Mucosa of descending colon (tissue), 3 donors: ENCODE measurements at regions not wholly inside any gene's neighbourhood (a gene's known extent, or its start where the extent isn't known, plus 50 kb on each side); places are given as distances from the start of the nearest gene placed in this dataset.

Experiments
- ATAC-seq: fragments of 200-7000 bp; cut with Tn5 transposase; one replicate; pipeline ENCODE4 v1.9.1; 2020; ENCODE audit warnings: mild to moderate bottlenecking, moderate library complexity
- DNase-seq, 3 donors: peaks; one replicate each; pipeline ENCODE4 v3.0.0-alpha.2; 2020
- H3K36me3 ChIP-seq: fragments of 200-600 bp; one replicate; pipeline ENCODE4 v1.8.0; 2021; ENCODE audit warnings: low read depth, mild to moderate bottlenecking
- H3K4me1 ChIP-seq: fragments of 200-600 bp; one replicate; pipeline ENCODE4 v1.8.0; 2021; ENCODE audit warnings: low read depth, mild to moderate bottlenecking
- H3K4me3 ChIP-seq: fragments of 200-600 bp; one replicate; pipeline ENCODE4 v1.8.0; 2021; ENCODE audit warnings: mild to moderate bottlenecking
- H3K9me3 ChIP-seq: fragments of 200-600 bp; one replicate; pipeline ENCODE4 v1.8.0; 2021; ENCODE audit warnings: mild to moderate bottlenecking
- CTCF ChIP-seq: fragments of 200-600 bp; IDR thresholded peaks from one replicate; pipeline ENCODE4 v1.8.0; 2022; ENCODE audit warnings: antibody characterized with exemption, mild to moderate bottlenecking
- intact Hi-C, 2 donors: fragments of 100-400 bp; cut with DNase I in 1 of 2; cut with micrococcal nuclease in 1 of 2; formaldehyde crosslinking; loops; one replicate each; pipeline versions ENCODE4 v1.11.0 to v1.11.1; 2022; cut with DNase I, micrococcal nuclease
- donor health status: DM: no; HTN: no; CAD: no; lungs with moderate emphysema.
- donor health status: DM: no; HTN: no; CAD: no.
- donor health status: DM: no; HTN: yes; CAD: no.

GRCh38 chr15:94844538-94845389 lies 613.4 kb downstream of the MCTP2 start:
- TF ChIP-seq CTCF: peak; percentile 18
- peak; percentile 87 to 92 (median 89) for DNase-seq
- peaks cover 24% of the 10 kb centered on the region for H3K4me1 ChIP-seq
- intact Hi-C loops: no loop called here
- H3K36me3 ChIP-seq: no peaks in the 10 kb centered on the region
- peaks cover 6% of the 10 kb centered on the region for H3K9me3 ChIP-seq
- H3K4me3 ChIP-seq: no peak overlapping the region
- ATAC-seq: peak; percentile 84

GRCh38 chr15:94845390-94845716 lies 614.0 kb downstream of the MCTP2 start:
- H3K4me3 ChIP-seq: no peak overlapping the region
- DNase-seq (no peak), ATAC-seq (no peak)
- no peak for TF ChIP-seq CTCF
- peaks cover 6% of the 10 kb centered on the region for H3K9me3 ChIP-seq
- intact Hi-C loops: no loop called here
- H3K4me1 ChIP-seq: peaks cover 24% of the 10 kb centered on the region
- H3K36me3 ChIP-seq: no peaks in the 10 kb centered on the region

- DNase-seq (no peak), ATAC-seq (no peak)
- TF ChIP-seq CTCF: no peak
- peaks cover 17% of the 10 kb centered on the region for H3K4me1 ChIP-seq
- H3K36me3 ChIP-seq: no peaks in the 10 kb centered on the region
- no peak overlapping the region for H3K4me3 ChIP-seq
- intact Hi-C loops: no loop called here
- H3K9me3 ChIP-seq: no peaks in the 10 kb centered on the region
Observed at GRCh38 chr15:94847325-94847724, 616.0 kb downstream of the MCTP2 start.

- DNase-seq (no peak), ATAC-seq (no peak)
- intact Hi-C loops: no loop called here
- TF ChIP-seq CTCF: no peak
- Histone ChIP-seq H3K36me3 (no peaks in the 10 kb centered on the region), H3K9me3 (no peaks in the 10 kb centered on the region), H3K4me3 (no peak overlapping the region), H3K4me1 (peaks cover 15% of the 10 kb centered on the region)
Observed at GRCh38 chr15:94848054-94848453, 616.7 kb downstream of the MCTP2 start.

- no peak for TF ChIP-seq CTCF
- no peak overlapping the region for H3K4me3 ChIP-seq
- ATAC-seq (no peak), DNase-seq (no peak)
- no peaks in the 10 kb centered on the region for H3K36me3 ChIP-seq
- H3K9me3 ChIP-seq: no peaks in the 10 kb centered on the region
- no peaks in the 10 kb centered on the region for H3K4me1 ChIP-seq
- intact Hi-C loops: no loop called here
Observed at GRCh38 chr15:94855018-94855408, 623.7 kb downstream of the MCTP2 start.
